HG02870 (cell line): ENCODE measurements at regions not wholly inside any gene's neighbourhood (a gene's known extent, or its start where the extent isn't known, plus 50 kb on each side); places are given as distances from the start of the nearest gene placed in this dataset.

ENCODE experiments used
- ATAC-seq: cut with Tn5 transposase; IDR thresholded peaks from one replicate; pipeline ENCODE4 v1.9.1; 2021; ENCODE audit warnings: mild to moderate bottlenecking, moderate library complexity; ENCODE audit not compliant: unreplicated experiment

DNA sequence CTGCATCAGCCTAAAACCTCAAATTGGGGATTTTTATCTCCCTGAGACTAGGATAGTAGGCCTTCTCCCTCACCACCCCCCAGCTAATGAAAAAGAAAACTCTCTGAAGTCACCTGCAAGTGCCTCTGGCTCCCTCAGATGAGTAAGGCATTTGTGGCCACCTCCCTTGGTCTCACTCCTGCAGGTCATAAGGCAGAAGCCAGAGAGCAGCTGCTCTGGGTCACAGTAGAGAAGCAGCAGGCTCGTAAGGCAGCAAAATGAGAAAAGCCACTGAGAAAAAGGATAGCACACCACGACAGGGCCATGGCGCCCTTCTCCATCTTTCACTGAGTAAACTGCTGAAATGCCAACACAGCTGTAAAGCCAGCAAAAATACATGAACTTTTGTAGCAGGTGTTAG lies 296.7 kb upstream of the DPH6 start:
- ATAC-seq: no peak

DNA sequence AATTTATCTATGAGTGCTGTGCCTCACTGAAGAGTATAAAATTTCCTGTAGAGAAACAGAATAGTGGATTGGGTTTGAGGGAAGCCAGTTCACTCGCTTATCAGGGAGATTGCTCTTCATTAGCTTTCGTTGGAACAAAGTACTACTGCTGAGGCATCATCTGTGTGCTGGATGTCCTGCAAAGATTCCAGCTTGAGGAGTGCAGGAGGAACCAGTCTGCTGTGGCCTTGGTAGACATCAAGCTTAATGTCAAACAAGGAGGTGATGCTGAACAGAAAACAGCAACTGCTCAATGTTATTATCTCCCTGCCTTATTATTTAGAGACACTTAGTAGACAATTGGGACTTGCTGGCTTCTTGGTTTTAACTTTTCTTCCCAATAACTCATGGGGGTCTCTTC lies 297.5 kb upstream of the DPH6 start:
- ATAC-seq: no peak

DNA sequence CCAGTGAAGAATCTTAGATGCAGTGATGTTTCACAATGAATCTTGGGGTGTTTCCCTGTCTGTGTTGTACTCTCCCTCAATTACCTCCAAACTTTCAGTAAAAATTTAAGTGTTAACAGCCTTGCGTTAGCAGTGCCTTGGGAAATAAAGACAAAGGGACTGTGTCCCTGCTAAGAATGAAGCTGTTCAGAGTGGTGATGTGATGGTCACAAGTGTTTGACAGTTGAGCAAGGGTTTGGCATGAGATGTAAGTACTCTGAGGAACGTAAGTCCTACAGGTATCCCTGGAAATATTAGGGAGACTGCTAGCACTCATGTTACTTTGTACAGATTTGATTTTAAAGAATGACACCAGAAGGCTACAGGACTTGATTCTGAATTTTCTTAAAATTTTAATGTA lies 304.3 kb upstream of the DPH6 start:
- no peak for ATAC-seq

- ATAC-seq: no peak
These were observed 305.5 kb upstream of the DPH6 start for GRCh38 chr15:35851491-35851890.

DNA sequence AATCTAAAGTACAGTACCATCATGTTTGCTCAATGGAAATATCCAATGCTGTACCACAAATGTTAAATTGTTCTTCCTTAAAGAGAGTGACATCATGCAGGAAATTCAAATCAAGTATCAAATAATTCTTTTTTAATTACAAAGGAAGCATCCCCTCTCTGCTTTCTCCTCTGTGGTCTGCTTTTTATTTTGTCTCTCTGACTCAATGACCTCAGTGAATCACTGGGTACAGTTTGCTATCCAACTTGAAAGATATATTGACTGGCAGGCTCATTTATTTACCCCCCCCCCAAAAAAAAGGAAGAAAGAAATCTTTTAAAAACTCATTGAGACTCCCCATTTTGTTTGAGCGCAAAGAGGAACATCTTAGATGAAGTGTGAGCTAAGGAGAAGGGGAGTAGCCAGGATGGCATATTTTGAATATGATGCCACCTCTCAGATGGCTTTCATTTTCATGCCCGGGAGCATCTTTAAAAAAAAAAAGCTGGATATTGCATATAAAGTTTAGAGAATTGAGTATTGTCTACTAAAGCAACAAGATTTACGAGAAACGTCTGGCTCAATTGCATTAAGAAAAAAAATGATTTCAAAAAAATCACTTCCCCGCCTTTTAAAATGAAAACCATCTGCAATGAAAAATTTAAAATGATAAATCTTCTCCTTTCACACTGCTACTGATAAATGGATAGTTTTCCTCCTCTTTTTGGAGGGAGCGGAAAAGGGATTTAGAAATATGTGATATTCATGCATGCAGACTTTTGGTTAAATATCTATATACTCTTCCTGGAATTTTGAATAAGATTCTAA lies 307.1 kb upstream of the DPH6 start:
- ATAC-seq: no peak

GRCh38 chr15:35854316-35854715 lies 308.4 kb upstream of the DPH6 start:
- no peak for ATAC-seq

DNA sequence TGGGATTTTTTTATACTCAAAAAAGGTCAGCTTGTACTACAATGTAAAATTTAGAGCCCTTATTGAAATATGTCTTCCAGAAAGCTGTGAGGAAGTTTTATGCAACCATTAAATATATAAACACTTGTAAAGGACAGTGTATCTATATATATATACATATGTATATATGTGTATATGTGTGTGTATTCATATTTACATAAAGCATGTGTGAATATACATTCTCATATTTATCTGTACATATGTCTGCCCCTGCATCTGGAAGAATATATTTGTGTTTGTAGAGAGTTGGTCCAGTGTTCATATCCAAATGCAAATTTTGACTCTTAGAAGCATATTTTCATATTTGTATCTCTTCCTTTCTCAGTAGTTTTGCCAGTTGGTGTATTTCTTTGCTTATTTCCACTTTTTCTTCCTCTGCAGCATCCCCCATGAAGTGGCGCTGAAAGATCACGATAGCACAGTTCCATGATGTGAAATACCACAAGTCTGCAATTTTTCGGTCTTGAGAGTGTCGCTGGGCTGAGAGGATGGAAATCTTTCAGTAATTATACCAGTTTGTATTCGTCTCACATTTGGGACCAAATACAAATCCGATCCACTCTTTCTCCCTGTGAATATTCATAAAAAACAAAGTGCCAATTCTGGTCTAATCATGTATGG lies 311.7 kb upstream of the DPH6 start:
- ATAC-seq: no peak

DNA sequence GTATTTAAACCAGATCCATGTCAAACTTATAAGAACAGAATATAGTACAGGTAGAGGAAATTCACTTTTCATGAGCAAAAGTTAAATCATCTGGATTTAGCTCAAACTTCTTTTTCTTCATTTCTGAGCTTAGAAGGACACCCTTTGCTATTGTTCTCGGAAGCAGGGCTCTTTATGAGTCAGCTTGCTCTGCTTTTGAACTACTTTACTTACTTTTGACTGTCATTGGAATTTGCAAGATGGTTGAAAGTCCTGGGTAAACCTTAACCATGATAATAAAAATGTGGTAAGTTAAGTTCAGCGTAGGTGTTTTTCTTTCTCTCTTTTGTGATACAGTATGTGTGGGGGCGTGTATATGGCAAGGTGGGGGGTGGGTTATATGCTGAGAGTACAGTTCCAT lies 312.7 kb upstream of the DPH6 start:
- no peak for ATAC-seq

GRCh38 chr15:35863655-35864054 lies 317.7 kb upstream of the DPH6 start:
- ATAC-seq: no peak

DNA sequence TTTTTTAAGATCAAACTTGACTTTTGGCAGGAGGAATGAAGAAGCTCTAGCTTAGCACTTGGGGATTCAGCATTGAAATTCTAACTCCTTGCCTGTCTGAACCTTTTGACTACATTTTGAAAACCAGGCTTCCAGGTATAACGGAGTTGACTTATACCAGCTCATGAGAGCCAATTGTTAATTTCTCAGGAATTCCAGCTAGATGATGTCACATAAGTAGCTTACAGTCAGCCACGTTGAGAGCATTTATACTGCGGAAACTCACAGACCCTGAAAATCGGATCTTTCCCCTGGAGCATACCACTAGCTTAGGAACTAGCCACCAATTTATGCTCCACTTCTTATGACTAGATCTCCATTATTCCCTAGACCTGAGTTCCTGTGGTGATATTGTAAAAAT lies 321.4 kb upstream of the DPH6 start:
- no peak for ATAC-seq

- no peak for ATAC-seq
These were observed 325.3 kb upstream of the DPH6 start for GRCh38 chr15:35871282-35871681.

DNA sequence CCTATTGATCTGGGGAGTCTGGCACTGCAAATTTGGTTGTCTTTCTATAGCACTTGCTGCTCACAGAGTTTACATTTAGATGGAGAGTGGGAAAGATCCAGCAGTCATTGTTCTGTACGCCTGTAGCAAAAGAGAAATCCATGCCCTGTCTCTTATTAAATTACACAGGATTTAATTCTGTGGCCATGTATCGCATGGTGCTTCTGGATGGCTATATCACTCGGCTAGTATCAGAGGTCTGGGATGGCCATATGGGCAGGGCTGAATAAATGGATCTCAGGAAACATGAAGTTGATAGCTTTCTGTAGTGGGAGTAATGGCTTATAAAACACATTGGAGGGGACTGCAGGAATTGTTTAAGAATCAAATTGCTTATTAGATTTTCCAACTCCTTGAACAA lies 325.8 kb upstream of the DPH6 start:
- ATAC-seq: no peak

DNA sequence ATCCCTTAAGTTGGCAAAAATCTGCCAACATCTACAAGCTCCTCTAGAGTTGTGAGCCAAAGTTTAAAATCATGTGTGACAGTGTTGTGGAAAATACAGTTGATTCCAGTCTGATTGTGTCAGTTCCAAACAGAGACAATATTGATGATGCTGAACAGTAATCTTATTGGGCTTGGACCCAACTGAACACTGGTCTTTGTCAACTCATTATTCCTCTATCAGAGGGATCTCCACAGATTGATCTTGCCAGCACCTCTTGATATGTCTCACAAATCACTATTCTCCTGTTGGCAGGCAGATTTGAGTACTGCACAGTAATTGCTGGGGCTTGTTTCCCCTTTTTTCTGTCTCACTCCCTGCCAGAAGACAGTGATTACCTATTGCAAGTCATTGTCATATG lies 326.6 kb upstream of the DPH6 start:
- no peak for ATAC-seq

DNA sequence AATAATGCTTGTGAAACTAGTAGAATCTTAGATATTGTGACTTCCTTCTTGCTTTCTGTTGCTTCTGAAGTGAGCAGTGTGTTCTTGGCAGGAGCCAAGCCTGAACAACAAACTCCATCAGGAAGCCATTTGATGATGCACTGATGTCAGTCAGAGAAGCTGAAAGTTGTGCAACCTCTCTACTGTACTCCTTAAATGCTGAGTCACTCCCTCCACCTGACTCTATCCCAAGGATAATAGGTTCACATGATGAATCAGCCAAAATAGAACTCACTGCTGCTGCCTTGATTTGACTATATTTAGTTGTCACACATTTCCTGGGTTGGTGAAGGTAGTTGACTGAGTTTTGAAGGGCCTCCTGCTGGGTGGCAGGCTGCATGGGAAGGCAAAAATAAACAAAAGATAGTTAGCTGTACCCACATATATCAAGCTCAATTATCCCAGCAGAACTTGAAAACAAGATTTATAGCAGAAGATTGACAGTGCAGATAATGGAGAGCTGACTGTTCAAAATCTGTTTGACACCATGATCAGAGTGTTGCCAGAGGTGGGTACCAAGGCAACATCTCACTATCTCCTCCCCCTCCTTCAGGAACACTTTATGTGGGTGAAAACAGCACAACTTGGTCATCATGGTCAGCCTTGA lies 328.4 kb upstream of the DPH6 start:
- no peak for ATAC-seq

DNA sequence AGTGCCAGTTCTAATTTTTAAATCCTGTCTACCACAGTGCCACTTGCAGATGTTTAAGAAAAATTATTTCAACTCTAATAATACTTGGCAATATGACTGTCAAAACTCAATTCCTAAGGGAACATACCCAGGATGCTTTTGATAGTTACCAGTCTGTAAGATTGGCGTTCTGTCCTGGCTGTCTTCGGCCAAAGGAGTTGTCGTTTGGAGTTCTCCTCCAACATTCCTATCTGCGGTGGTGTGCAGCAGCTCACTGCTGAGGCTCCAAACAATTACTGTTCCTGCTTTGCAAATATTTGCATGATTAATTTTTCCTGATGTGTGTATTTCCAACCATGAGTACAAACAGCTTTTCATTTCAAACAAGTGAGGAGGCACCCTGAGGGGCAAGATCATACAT lies 330.8 kb upstream of the DPH6 start:
- ATAC-seq: no peak

GRCh38 chr15:35880896-35881295 lies 334.9 kb upstream of the DPH6 start:
- ATAC-seq: no peak

- no peak for ATAC-seq
These were observed 339.9 kb upstream of the DPH6 start for GRCh38 chr15:35885870-35886269.

GRCh38 chr15:35886765-35887164 lies 340.8 kb upstream of the DPH6 start:
- ATAC-seq: no peak

GRCh38 chr15:35888815-35889214 lies 342.9 kb upstream of the DPH6 start:
- ATAC-seq: no peak

DNA sequence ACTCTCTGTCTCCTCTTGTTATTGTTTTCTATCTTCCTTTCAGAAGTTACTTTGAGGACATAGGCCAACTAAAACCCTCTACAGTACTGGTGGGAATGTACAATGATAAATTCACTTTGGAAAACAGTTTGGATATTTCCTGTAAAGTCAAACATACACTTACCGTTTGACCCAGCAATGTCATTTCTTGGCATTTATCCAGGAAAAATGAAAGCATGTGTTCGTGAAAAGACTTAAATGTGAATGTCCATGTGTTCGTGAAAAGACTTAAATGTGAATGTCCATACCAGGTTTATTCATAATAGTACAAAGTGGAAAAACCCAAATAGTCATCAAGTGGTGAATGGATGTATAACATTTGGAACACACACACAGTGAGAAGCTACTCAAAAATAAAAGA lies 361.5 kb upstream of the DPH6 start:
- ATAC-seq: no peak

- ATAC-seq: no peak
These were observed 363.4 kb upstream of the DPH6 start for GRCh38 chr15:35909414-35909813.

GRCh38 chr15:35910227-35910626 lies 364.3 kb upstream of the DPH6 start:
- no peak for ATAC-seq
